B cell (primary cell): ENCODE measurements at regions not wholly inside any gene's neighbourhood (a gene's known extent, or its start where the extent isn't known, plus 50 kb on each side); places are given as distances from the start of the nearest gene placed in this dataset.

Experiments
- ATAC-seq: fragments of 200-7000 bp; cut with Tn5 transposase; one replicate; pipeline ENCODE4 v1.10.0; 2021; ENCODE audit warnings: low read depth, mild to moderate bottlenecking, moderate number of reproducible peaks, moderate library complexity
- CTCF ChIA-PET: fragments of 350-600 bp; sonication (Branson Sonifier 250); formaldehyde crosslinking; loops from one replicate; lab custom pipeline; 2021; ENCODE audit warnings: antibody characterized with exemption, inconsistent platforms; lab: Charles Lee
- POLR2A ChIA-PET: fragments of 350-600 bp; sonication (Branson Sonifier 250); formaldehyde crosslinking; loops from one replicate; lab custom pipeline; 2021; ENCODE audit warnings: antibody characterized with exemption; lab: Charles Lee
- DNase-seq: peaks from one replicate; pipeline ENCODE4 v3.0.0; 2013
- H2AFZ ChIP-seq: 2 replicates; pipeline ENCODE4 v1.6.1; 2012; ENCODE audit warnings: mild to moderate bottlenecking, low read depth, low read length; ENCODE audit not compliant: insufficient read depth, poor library complexity, severe bottlenecking
- H3K27ac ChIP-seq, 2 donors: 1 replicate in 1 of 2; 2 replicates in 1 of 2; pipeline ENCODE4 v1.5.1; 2012 to 2013; ENCODE audit warnings: low read length in 2 of 2, mild to moderate bottlenecking in 2 of 2, moderate library complexity in 1 of 2
- H3K27me3 ChIP-seq, 4 experiments: fragments of 200-600 bp in 1 of 4; sonication (generic) in 1 of 4; replicated peaks in 1 of 4; 1 replicate in 2 of 4; 2 replicates in 2 of 4; pipeline versions ENCODE4 v1.6.1 to v1.7.0; 2013 to 2016; ENCODE audit warnings: low read length in 3 of 4, mild to moderate bottlenecking in 2 of 4, mixed read lengths in 1 of 4, moderate library complexity in 1 of 4; ENCODE audit not compliant: insufficient read depth in 4 of 4, control insufficient read depth in 3 of 4; ENCODE audit errors: control extremely low read depth in 1 of 4
- H3K36me3 ChIP-seq, 2 experiments: replicated peaks in 1 of 2; 1 replicate in 1 of 2; 2 replicates in 1 of 2; pipeline versions ENCODE4 v1.6.1 to v1.7.1; 2013; ENCODE audit warnings: low read length in 1 of 2; ENCODE audit not compliant: insufficient read depth in 2 of 2, control insufficient read depth in 1 of 2; ENCODE audit errors: control extremely low read depth in 1 of 2, extremely low read depth in 1 of 2
- H3K4me1 ChIP-seq, 2 donors: fragments of 200-600 bp in 1 of 2; sonication (generic) in 1 of 2; 1 replicate in 1 of 2; 2 replicates in 1 of 2; pipeline versions ENCODE4 v1.5.1 to v1.6.1; 2013 to 2017; ENCODE audit warnings: low read length in 2 of 2; ENCODE audit not compliant: control insufficient read depth in 2 of 2, insufficient read depth in 2 of 2
- H3K4me2 ChIP-seq: replicated peaks from 2 replicates; pipeline ENCODE3; 2012; ENCODE audit warnings: mild to moderate bottlenecking, low read depth, low read length; ENCODE audit not compliant: poor library complexity, severe bottlenecking
- H3K4me3 ChIP-seq, 5 experiments: fragments of 200-600 bp in 1 of 5; sonication (generic) in 1 of 5; 1 replicate in 3 of 5; 2 replicates in 2 of 5; pipeline versions ENCODE4 v1.5.1 to v1.7.0; 2011 to 2016; ENCODE audit warnings: low read length in 4 of 5, mild to moderate bottlenecking in 4 of 5, low read depth in 2 of 5, control low read depth in 1 of 5, moderate library complexity in 1 of 5; ENCODE audit not compliant: insufficient read depth in 1 of 5; ENCODE audit errors: control extremely low read depth in 1 of 5, extremely low read depth in 1 of 5
- H3K79me2 ChIP-seq: fragments of 200-600 bp; sonication (generic); one replicate; pipeline ENCODE4 v1.6.0; 2016; ENCODE audit warnings: low read length; ENCODE audit not compliant: control insufficient read depth, insufficient read depth
- H3K9ac ChIP-seq: fragments of 200-600 bp; sonication (generic); 2 replicates; pipeline ENCODE4 v1.6.1; 2017; ENCODE audit warnings: mild to moderate bottlenecking, low read length, moderate library complexity
- H3K9me3 ChIP-seq, 3 donors: one replicate each; pipeline versions ENCODE4 v1.6.1 to v1.7.1; 2013; ENCODE audit warnings: low read length in 2 of 3; ENCODE audit not compliant: control insufficient read depth in 2 of 3, insufficient read depth in 1 of 3; ENCODE audit errors: control extremely low read depth in 1 of 3
- H4K20me1 ChIP-seq: 2 replicates; pipeline ENCODE4 v1.6.0; 2012; ENCODE audit warnings: mild to moderate bottlenecking, low read length; ENCODE audit not compliant: insufficient read depth, control insufficient read depth, poor library complexity, severe bottlenecking
- H3K27ac Mint-ChIP-seq: one replicate; pipeline ENCODE4 v1.8.0; 2021; ENCODE audit warnings: mixed read lengths
- H3K27me3 Mint-ChIP-seq: one replicate; pipeline ENCODE4 v1.8.0; 2021; ENCODE audit warnings: mixed read lengths
- H3K4me1 Mint-ChIP-seq: one replicate; pipeline ENCODE4 v1.8.0; 2021; ENCODE audit warnings: mixed read lengths
- H3K4me3 Mint-ChIP-seq: one replicate; pipeline ENCODE4 v1.8.0; 2021; ENCODE audit warnings: mixed read lengths
- H3K9me3 Mint-ChIP-seq: one replicate; pipeline ENCODE4 v1.8.0; 2022; ENCODE audit warnings: mixed read lengths; ENCODE audit not compliant: insufficient read depth
- CTCF ChIP-seq: fragments of 200-600 bp; IDR thresholded peaks from one replicate; pipeline ENCODE4 v1.8.0; 2022; ENCODE audit warnings: antibody characterized with exemption, mild to moderate bottlenecking
- EZH2 ChIP-seq: IDR thresholded peaks from 2 replicates; pipeline ENCODE4 v1.6.1; 2012; ENCODE audit warnings: borderline replicate concordance, low read depth, mild to moderate bottlenecking, moderate library complexity, low read length; ENCODE audit not compliant: insufficient read depth, poor library complexity, severe bottlenecking
- WGBS: methylation state at CpG from one replicate; pipeline ENCODE4 v1.1.5; 2013; ENCODE audit warnings: missing lambda C conversion rate; ENCODE audit not compliant: insufficient coverage; 5-methylcytosine and 5-hydroxymethylcytosine counted together
- intact Hi-C: fragments of 100-400 bp; cut with micrococcal nuclease; formaldehyde crosslinking; loops from one replicate; pipeline ENCODE4 v1.10.0; 2022

- ATAC-seq (no peak), DNase-seq (no peak)
- H3K4me1 Mint-ChIP-seq, result no peaks in the 10 kb centered on the region
- H3K9me3 Mint-ChIP-seq, result peaks cover 12% of the 10 kb centered on the region
- H3K27ac ChIP-seq, result no peak overlapping the region
- H3K27ac Mint-ChIP-seq, result no peak overlapping the region
- intact Hi-C loops, result no loop called here
- peaks cover 0 to 7% (median 6%) of the 10 kb centered on the region in 3 donors for H3K9me3 ChIP-seq
- no peak overlapping the region for H2AFZ ChIP-seq
- WGBS, result 80% methylated on average over 1 of the region's 5 CpGs
- POLR2A ChIA-PET, result no interaction called here
- no peaks in the 10 kb centered on the region for H3K27me3 ChIP-seq
- no peak overlapping the region for H3K4me3 Mint-ChIP-seq
- no peak overlapping the region for H3K4me2 ChIP-seq
- H4K20me1 ChIP-seq, result no peaks in the 10 kb centered on the region
- CTCF ChIA-PET, result no interaction called here
- no peak overlapping the region for H3K9ac ChIP-seq
- H3K79me2 ChIP-seq, result no peaks in the 10 kb centered on the region
- no peak overlapping the region for H3K4me3 ChIP-seq
- no peaks in the 10 kb centered on the region for H3K4me1 ChIP-seq
- no peak for TF ChIP-seq EZH2
- no peak for TF ChIP-seq CTCF
- H3K36me3 ChIP-seq, result no peaks in the 10 kb centered on the region
- H3K27me3 Mint-ChIP-seq, result no peaks in the 10 kb centered on the region
Observed at GRCh38 chr18:75141166-75141565, 67.8 kb downstream of the PTGR3 start.

GRCh38 chr18:75140296-75140695, 68.6 kb downstream of the PTGR3 start:
- peaks cover 7% of the 10 kb centered on the region for H3K9me3 Mint-ChIP-seq
- ATAC-seq (no peak), DNase-seq (no peak)
- Histone ChIP-seq H3K27me3 (no peaks in the 10 kb centered on the region), H3K4me3 (no peak overlapping the region), H3K9ac (no peak overlapping the region), H3K4me2 (no peak overlapping the region), H3K36me3 (no peaks in the 10 kb centered on the region), H3K9me3 (peaks cover 0 to 7% (median 6%) of the 10 kb centered on the region in 3 donors), H3K27ac (no peak overlapping the region), H2AFZ (no peak overlapping the region), H4K20me1 (no peaks in the 10 kb centered on the region), H3K4me1 (no peaks in the 10 kb centered on the region), H3K79me2 (no peaks in the 10 kb centered on the region)
- no peaks in the 10 kb centered on the region for H3K27me3 Mint-ChIP-seq
- H3K27ac Mint-ChIP-seq, result no peak overlapping the region
- ChIA-PET POLR2A (no interaction called here), CTCF (no interaction called here)
- intact Hi-C loops, result no loop called here
- WGBS, result 86% methylated on average over 4 of the region's 5 CpGs
- H3K4me3 Mint-ChIP-seq, result no peak overlapping the region
- H3K4me1 Mint-ChIP-seq, result no peaks in the 10 kb centered on the region
- no peak for TF ChIP-seq CTCF
